Urothelium cell line (cell line): ENCODE measurements at regions not wholly inside any gene's neighbourhood (a gene's known extent, or its start where the extent isn't known, plus 50 kb on each side); places are given as distances from the start of the nearest gene placed in this dataset.
"Not testable (repeated sequence)": the region's sequence is repeated elsewhere in the genome, so short reads cannot be mapped to it uniquely, and the experiment has no call there.

ENCODE experiments used
- DNase-seq: peaks from one replicate; pipeline ENCODE4 v3.0.0; 2011; ENCODE audit warnings: low spot score, mixed read lengths
- FAIRE-seq: peaks from 2 replicates; lab custom pipeline; 2011; peaks lifted over from hg19 to GRCh38; lab: Jason Lieb, UNC

- DNase-seq, FAIRE-seq: not testable (repeated sequence)
Observed at GRCh38 chr14:87734577-87735360, 258.2 kb downstream of the GALC start.

GRCh38 chr14:87733115-87733514 is 259.9 kb downstream of the GALC start:
- not testable (repeated sequence) for FAIRE-seq, DNase-seq

DNA sequence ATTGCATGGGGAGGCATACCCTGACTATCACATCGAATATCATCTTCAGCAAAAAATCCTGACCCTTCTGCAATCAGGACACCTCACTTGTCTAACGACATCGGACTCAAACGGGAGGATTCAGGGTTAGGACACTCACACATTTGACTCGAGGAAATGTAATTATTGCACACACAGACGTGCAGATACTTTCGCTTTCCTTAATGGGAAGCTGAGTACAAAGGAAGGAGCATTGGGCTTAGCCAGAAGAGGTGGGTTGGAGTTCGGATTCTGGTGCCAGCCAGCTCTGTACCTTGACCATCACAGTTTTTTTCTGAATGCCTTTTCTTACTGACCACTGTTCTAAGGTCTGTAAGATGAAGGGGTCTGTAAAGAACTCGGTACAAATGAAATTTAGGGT is 260.4 kb downstream of the GALC start:
- DNase-seq, result no peak
- peak; percentile 59 for FAIRE-seq

DNA sequence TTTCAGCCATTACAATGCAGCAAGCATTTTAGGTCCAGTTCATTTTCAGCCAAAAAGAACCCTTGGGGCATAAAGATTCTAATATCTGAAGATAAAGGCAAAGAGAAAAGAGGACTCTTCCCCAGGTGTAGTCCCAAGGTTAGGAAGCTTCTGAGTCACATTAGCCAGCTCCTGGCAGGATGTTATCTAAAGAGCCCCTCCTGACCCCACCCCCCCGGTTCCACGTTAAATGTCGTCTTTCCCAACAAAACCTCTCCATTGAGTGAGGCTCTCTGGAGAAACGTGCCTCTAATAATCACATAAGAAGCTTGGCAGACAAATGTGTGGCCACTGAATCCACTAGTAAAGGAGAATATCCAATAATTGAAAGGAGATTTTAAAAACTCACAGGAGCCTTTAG is 267.7 kb downstream of the GALC start:
- DNase-seq (no peak), FAIRE-seq (no peak)

GRCh38 chr14:87712396-87713090 is 280.4 kb downstream of the GALC start:
- FAIRE-seq, result no peak
- no peak for DNase-seq

DNA sequence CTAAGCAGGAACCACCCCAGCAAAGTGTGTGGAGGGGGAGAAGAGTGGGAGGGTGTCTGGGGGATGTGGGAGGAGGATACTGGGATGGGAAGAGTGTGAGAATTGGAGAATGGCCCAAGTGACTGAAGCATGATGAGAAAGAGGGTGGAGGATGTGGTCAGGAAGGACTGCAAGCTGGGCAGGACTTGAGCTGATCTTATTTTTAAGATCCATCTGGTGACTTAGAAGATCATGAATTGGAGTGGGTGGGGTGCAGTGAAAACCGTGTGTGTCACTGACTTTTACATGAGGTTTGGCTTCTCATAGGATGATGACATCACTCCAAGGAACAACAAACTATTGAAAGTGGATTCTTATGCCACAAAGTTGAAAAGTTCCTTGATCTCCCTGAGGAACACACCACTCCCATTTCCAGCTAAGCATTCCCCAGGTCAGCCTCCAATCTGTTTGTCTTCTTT is 287.5 kb downstream of the GALC start:
- DNase-seq (peak; percentile 12), FAIRE-seq (no peak)

DNA sequence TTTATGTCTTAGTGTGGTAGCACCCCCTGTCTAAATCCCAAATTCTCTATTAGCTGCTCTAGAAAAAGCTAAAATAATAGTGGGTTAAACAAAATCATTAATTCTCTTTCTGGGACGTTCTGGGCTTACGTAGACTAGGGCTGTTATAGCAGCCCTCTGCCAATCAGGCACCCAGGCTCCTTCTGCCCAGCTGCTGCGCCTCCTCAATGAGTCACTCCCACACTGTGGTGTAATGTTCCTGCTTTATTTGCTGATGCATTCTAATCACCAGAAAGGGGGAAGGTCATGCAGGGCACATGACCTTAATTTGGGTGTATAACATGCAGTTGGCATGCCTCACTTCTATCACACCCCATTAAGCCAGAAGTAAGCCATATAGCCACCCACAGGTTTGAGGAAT is 294.5 kb downstream of the GALC start:
- DNase-seq (peak; percentile 44), FAIRE-seq (no peak)

- FAIRE-seq, result peak; percentile 30
- DNase-seq, result no peak
Observed at GRCh38 chr14:87696485-87696884, 296.5 kb downstream of the GALC start.

- FAIRE-seq (no peak), DNase-seq (no peak)
Observed at GRCh38 chr14:87691042-87691881, 301.7 kb downstream of the GALC start.

GRCh38 chr14:87690076-87690613 is 302.8 kb downstream of the GALC start:
- FAIRE-seq (no peak), DNase-seq (no peak)

GRCh38 chr14:87688524-87688923 is 304.5 kb downstream of the GALC start:
- no peak for DNase-seq
- FAIRE-seq, result no peak

GRCh38 chr14:87687420-87687819 is 305.6 kb downstream of the GALC start:
- DNase-seq, result no peak
- FAIRE-seq, result no peak

DNA sequence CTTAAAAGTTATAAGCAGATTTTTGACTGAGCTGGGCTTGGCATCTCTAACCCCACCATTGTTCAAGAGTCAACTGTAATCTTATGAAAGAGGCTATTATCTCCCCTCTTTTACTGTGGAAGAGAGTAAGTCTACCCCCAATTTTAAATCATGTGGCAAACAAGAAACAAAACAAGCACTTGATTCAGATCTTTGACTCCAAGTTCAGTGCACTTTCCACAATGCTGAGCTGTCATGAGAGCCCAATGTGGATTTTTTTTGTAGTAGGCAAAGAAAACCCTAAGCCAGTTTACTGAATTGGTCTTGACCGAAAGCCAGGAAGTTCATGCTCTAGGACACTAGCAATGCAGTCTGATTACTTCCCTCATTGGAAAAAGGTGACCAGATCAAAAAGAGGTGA is 306.2 kb downstream of the GALC start:
- DNase-seq, result no peak
- no peak for FAIRE-seq

DNA sequence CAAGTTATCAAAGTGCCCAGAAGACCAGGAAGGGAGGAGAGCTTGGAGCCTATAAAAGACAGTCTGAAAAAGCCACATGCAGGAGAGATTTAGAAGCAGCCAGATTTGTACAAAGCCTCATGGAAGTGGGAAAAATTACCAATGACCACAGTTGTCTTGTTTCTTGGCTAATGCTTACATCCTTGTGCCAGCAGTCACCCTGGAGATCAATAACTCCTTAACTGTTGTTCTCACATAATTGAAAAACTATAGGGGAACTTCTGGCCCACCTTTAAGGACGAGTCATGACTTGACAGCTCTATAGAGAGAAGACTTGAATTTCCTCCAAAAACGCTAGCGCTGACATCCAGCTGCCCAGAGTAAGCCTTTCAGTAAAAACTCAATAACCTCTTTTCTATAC is 313.1 kb downstream of the GALC start:
- FAIRE-seq (no peak), DNase-seq (no peak)

GRCh38 chr14:87678624-87679023 is 314.4 kb downstream of the GALC start:
- DNase-seq (no peak), FAIRE-seq (no peak)

DNA sequence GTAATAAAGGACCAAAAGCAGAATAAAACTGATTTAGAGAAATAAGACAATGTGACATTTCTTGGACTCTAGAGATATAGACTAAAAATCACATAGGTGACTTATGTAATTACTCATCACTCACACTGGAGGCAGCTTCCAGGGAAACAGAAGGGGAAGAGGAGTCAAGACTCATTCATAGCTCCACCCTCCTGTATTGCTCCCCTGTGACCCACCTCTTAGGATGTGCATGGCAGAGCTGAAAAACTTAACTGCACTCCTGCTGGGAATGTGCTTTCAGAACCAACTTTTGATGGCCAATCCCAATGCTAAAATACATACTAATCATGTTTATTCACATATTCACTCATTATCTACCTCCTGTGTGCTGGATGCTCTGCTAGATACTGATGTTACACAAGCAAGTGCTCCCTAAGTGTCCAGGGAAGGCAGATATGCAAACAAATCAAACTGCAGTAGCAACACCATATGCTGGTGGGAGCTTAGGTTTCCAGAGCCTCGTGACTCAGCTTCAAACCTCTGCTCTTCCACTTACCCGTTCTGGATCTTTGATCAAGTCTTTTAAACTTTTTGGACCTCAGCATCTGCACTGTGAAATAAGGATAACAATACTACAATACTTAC is 316.1 kb downstream of the GALC start:
- no peak for DNase-seq
- FAIRE-seq, result no peak

DNA sequence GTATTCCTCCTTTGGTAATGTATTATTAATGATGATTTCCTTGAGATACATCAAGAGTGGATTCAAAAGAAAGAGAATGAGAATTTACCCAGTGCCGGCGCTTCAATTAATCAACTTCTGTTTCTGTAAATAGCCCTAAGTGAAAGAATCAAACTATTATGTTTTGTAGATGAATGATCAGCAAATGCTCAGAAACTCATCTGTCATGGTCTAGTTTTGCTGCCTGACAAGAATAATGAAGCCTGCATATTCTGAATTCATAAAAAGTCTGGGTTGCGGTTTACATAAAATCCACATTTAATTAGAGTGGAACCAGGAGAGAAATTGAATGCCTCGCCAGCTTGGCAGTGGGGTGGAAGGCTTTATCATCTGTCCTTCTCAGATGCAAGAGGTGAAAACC is 325.3 kb downstream of the GALC start:
- DNase-seq (no peak), FAIRE-seq (no peak)

GRCh38 chr14:87656315-87656714 is 336.7 kb downstream of the GALC start:
- no peak for DNase-seq
- no peak for FAIRE-seq

DNA sequence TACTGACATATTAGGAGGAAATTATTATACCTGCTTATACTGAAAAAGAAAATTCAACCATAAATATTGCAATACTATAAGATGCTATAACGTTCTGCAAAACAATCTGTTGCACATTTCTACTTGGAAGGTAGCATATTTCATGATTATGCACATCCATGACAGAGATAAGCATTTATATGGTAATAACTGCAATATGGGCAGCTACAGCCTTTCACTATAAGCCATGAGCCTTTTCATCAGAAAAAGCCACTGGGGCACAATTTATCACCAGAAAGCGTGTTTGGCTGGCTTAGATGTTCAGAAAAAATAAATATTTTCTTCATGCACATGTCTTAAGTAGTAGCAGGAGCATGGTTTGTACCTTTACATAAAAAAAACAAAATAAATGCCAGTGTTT is 340.7 kb downstream of the GALC start:
- DNase-seq, result no peak
- no peak for FAIRE-seq

GRCh38 chr14:87644689-87645088 is 348.3 kb downstream of the GALC start:
- FAIRE-seq (no peak), DNase-seq (no peak)

DNA sequence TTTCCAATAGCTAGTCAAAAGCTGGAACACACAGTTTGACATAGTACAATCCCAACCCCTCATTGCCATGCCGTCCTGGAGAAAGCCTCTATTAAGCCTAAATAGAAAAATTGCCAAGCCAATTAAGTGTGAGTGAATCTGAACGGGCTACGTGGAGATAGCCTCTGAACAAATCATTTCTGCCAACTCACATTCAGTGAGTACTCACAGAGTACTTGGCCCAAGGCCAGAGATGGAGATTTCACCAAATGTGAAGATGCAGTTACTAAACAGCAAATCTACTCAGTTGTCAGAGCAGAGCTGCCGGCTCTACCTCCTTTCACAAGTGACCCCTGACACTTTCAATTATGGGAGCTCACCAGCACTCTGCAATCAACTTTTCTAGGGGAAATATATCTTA is 350.0 kb downstream of the GALC start:
- FAIRE-seq (no peak), DNase-seq (no peak)
